SK-N-SH (cell line): ENCODE measurements at regions not wholly inside any gene's neighbourhood (a gene's known extent, or its start where the extent isn't known, plus 50 kb on each side); places are given as distances from the start of the nearest gene placed in this dataset.

Experiments
- CTCF ChIA-PET: fragments of 300-600, 350-600 bp; formaldehyde crosslinking; extraction: SDS; loops from one replicate; lab custom pipeline; 2021; lab: Yijun Ruan, JAX
- POLR2A ChIA-PET: fragments of 350-600 bp; sonication (Branson Sonifier 250); formaldehyde crosslinking; extraction: SDS; loops from one replicate; lab custom pipeline; 2020; ENCODE audit warnings: antibody characterized with exemption, inconsistent platforms; lab: Yijun Ruan, JAX
- DNase-seq: peaks from one replicate; pipeline ENCODE4 v3.0.0; 2012
- H2AFZ ChIP-seq: fragments of 200-600 bp; sonication (generic); 2 replicates; pipeline ENCODE4 v1.8.1; 2016; ENCODE audit warnings: antibody characterized with exemption, mild to moderate bottlenecking, low read depth
- H3F3A ChIP-seq: fragments of 200-600 bp; sonication (generic); replicated peaks from 2 replicates; pipeline ENCODE3; 2016; ENCODE audit warnings: antibody characterized with exemption, mild to moderate bottlenecking; ENCODE audit not compliant: insufficient read depth
- H3K27ac ChIP-seq, 2 experiments: fragments of 200-500 bp in 1 of 2; fragments of 200-600 bp in 1 of 2; sonication (Bioruptor generic) in 1 of 2; sonication (generic), shearing (Covaris generic) in 1 of 2; 2 replicates each; pipeline versions ENCODE4 v1.5.1 to v1.6.1; 2014 to 2016; ENCODE audit warnings: low read depth in 2 of 2, inconsistent platforms in 1 of 2, low read length in 1 of 2, mild to moderate bottlenecking in 1 of 2, mixed read lengths in 1 of 2
- H3K27me3 ChIP-seq: fragments of 200-600 bp; sonication (generic), shearing (Covaris generic); 2 replicates; pipeline ENCODE4 v1.6.1; 2016; ENCODE audit warnings: mixed run types; ENCODE audit not compliant: insufficient read depth
- H3K36me3 ChIP-seq, 2 experiments: fragments of 200-500 bp in 1 of 2; fragments of 200-600 bp in 1 of 2; sonication (Bioruptor generic) in 1 of 2; sonication (generic) in 1 of 2; replicated peaks in 1 of 2; 2 replicates each; pipeline versions ENCODE3 to v1.5.1; 2014 to 2016; ENCODE audit warnings: low read length in 1 of 2, mild to moderate bottlenecking in 1 of 2; ENCODE audit not compliant: insufficient read depth in 2 of 2, control insufficient read depth in 1 of 2
- H3K4me1 ChIP-seq, 2 experiments: fragments of 200-500 bp in 1 of 2; fragments of 200-600 bp in 1 of 2; sonication (Bioruptor generic) in 1 of 2; sonication (generic), shearing (Covaris generic) in 1 of 2; 2 replicates each; pipeline versions ENCODE4 v1.5.1 to v1.6.1; 2014 to 2016; ENCODE audit warnings: low read depth in 1 of 2, low read length in 1 of 2, mixed run types in 1 of 2; ENCODE audit not compliant: insufficient read depth in 2 of 2, control insufficient read depth in 1 of 2
- H3K4me2 ChIP-seq: fragments of 200-600 bp; sonication (generic), shearing (Covaris generic); 2 replicates; pipeline ENCODE4 v1.6.1; 2017; ENCODE audit warnings: mixed run types
- H3K4me3 ChIP-seq, 2 experiments: fragments of 200-500 bp in 1 of 2; fragments of 200-600 bp in 1 of 2; sonication (Bioruptor generic) in 1 of 2; sonication (generic), shearing (Covaris generic) in 1 of 2; 2 replicates each; pipeline versions ENCODE4 v1.5.1 to v1.8.1; 2014 to 2016; ENCODE audit warnings: low read depth in 2 of 2, inconsistent platforms in 1 of 2, low read length in 1 of 2, mild to moderate bottlenecking in 1 of 2, mixed read lengths in 1 of 2, moderate library complexity in 1 of 2
- H3K79me2 ChIP-seq: fragments of 200-600 bp; sonication (generic); 2 replicates; pipeline ENCODE4 v1.8.1; 2017; ENCODE audit warnings: mild to moderate bottlenecking; ENCODE audit not compliant: insufficient read depth
- H3K9ac ChIP-seq: fragments of 200-600 bp; sonication (generic); 2 replicates; pipeline ENCODE4 v1.6.1; 2017; ENCODE audit warnings: mixed run types
- H3K9me2 ChIP-seq: fragments of 200-600 bp; sonication (generic); 2 replicates; pipeline ENCODE4 v1.6.1; 2017; ENCODE audit warnings: mixed run types
- H3K9me3 ChIP-seq: fragments of 200-600 bp; sonication (generic); 2 replicates; pipeline ENCODE4 v1.6.1; 2017; ENCODE audit warnings: mixed run types, mild to moderate bottlenecking, moderate library complexity
- H4K20me1 ChIP-seq: fragments of 200-600 bp; sonication (generic); 2 replicates; pipeline ENCODE4 v1.6.1; 2017; ENCODE audit warnings: mild to moderate bottlenecking, mixed run types; ENCODE audit not compliant: insufficient read depth
- ELF1 ChIP-seq: IDR thresholded peaks from 2 replicates; pipeline ENCODE4 v1.4.0; 2012
- JUND ChIP-seq: IDR thresholded peaks from 2 replicates; pipeline ENCODE4 v1.4.0; 2012
- POLR2AphosphoS5 ChIP-seq: IDR thresholded peaks from 2 replicates; pipeline ENCODE4 v1.6.1; 2012; ENCODE audit warnings: low read depth, low read length
- RFX5 ChIP-seq: IDR thresholded peaks from 2 replicates; pipeline ENCODE4 v1.6.1; 2012; ENCODE audit warnings: mild to moderate bottlenecking, improper control_type of control experiment, low read length
- TEAD4 ChIP-seq: IDR thresholded peaks from 2 replicates; pipeline ENCODE4 v1.4.0; 2012; ENCODE audit warnings: mild to moderate bottlenecking, borderline replicate concordance; ENCODE audit not compliant: insufficient read depth
- WGBS: methylation state at CpG from one replicate; pipeline ENCODE4 v1.1.6; 2017; ENCODE audit warnings: low lambda C conversion rate; 5-methylcytosine and 5-hydroxymethylcytosine counted together
- TF ChIP-seq, protein P1 (sequence below): IDR thresholded peaks from 2 replicates; pipeline ENCODE4; 2012
- TF ChIP-seq, protein P2 (sequence below): IDR thresholded peaks from 2 replicates; pipeline ENCODE4 v1.4.0; 2012; ENCODE audit warnings: low read depth, borderline replicate concordance
- TF ChIP-seq, protein P3 (sequence below): IDR thresholded peaks from 2 replicates; pipeline ENCODE4 v1.4.0; 2012; ENCODE audit warnings: low read depth, borderline replicate concordance
- TF ChIP-seq, protein P4 (sequence below): IDR thresholded peaks from 2 replicates; pipeline ENCODE4 v1.6.1; 2012; ENCODE audit warnings: mild to moderate bottlenecking, low read depth, low read length, moderate library complexity
- TF ChIP-seq, protein P5 (sequence below): fragments of 150-350 bp; IDR thresholded peaks from 2 replicates; pipeline ENCODE4 v1.6.1; 2016; ENCODE audit warnings: mild to moderate bottlenecking, low read depth, low read length

DNA sequence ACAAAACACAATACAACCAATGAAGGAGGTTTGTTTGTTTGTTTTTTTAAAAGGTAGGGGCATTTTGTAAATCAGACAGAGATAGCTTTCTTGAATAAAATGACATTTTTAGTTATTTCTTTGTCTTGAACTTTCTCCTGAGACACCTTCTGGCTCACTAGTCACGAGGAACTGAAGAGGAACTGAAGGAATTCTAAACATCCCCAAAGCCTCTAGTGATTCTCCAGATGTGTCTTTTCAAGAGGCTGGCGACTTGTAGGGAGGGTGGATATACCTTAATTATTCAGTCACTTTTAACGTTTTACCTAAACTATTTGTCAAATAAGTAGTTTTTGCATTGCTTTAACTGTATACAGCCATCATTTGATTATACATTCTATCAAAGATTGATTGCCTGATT, 211.2 kb upstream of the LRIG3 start:
- no peaks in the 10 kb centered on the region for H3K36me3 ChIP-seq
- no peak overlapping the region for H3K27ac ChIP-seq
- no peak overlapping the region for H3K9ac ChIP-seq
- no peaks in the 10 kb centered on the region for H3K4me1 ChIP-seq
- H2AFZ ChIP-seq: no peak overlapping the region
- CTCF ChIA-PET: interaction anchor here (1.0 to 1.4 kb wide), 2 partner anchors 9 to 19 kb away, joined by 3 to 4 read pairs; no protein-coding TSS in a partner anchor
- H4K20me1 ChIP-seq: no peaks in the 10 kb centered on the region
- H3K9me3 ChIP-seq: no peaks in the 10 kb centered on the region
- H3K9me2 ChIP-seq: no peaks in the 10 kb centered on the region
- no peaks in the 10 kb centered on the region for H3K79me2 ChIP-seq
- TF ChIP-seq, protein P1, sequence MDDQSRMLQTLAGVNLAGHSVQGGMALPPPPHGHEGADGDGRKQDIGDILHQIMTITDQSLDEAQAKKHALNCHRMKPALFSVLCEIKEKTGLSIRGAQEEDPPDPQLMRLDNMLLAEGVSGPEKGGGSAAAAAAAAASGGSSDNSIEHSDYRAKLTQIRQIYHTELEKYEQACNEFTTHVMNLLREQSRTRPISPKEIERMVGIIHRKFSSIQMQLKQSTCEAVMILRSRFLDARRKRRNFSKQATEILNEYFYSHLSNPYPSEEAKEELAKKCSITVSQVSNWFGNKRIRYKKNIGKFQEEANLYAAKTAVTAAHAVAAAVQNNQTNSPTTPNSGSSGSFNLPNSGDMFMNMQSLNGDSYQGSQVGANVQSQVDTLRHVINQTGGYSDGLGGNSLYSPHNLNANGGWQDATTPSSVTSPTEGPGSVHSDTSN: no peak
- TF ChIP-seq JUND (no peak), ELF1 (no peak), TEAD4 (no peak), POLR2AphosphoS5 (no peak), RFX5 (no peak)
- TF ChIP-seq, protein P2, sequence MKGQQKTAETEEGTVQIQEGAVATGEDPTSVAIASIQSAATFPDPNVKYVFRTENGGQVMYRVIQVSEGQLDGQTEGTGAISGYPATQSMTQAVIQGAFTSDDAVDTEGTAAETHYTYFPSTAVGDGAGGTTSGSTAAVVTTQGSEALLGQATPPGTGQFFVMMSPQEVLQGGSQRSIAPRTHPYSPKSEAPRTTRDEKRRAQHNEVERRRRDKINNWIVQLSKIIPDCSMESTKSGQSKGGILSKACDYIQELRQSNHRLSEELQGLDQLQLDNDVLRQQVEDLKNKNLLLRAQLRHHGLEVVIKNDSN: no peak
- TF ChIP-seq, protein P3, sequence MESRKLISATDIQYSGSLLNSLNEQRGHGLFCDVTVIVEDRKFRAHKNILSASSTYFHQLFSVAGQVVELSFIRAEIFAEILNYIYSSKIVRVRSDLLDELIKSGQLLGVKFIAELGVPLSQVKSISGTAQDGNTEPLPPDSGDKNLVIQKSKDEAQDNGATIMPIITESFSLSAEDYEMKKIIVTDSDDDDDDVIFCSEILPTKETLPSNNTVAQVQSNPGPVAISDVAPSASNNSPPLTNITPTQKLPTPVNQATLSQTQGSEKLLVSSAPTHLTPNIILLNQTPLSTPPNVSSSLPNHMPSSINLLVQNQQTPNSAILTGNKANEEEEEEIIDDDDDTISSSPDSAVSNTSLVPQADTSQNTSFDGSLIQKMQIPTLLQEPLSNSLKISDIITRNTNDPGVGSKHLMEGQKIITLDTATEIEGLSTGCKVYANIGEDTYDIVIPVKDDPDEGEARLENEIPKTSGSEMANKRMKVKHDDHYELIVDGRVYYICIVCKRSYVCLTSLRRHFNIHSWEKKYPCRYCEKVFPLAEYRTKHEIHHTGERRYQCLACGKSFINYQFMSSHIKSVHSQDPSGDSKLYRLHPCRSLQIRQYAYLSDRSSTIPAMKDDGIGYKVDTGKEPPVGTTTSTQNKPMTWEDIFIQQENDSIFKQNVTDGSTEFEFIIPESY: no peak
- TF ChIP-seq, protein P4, sequence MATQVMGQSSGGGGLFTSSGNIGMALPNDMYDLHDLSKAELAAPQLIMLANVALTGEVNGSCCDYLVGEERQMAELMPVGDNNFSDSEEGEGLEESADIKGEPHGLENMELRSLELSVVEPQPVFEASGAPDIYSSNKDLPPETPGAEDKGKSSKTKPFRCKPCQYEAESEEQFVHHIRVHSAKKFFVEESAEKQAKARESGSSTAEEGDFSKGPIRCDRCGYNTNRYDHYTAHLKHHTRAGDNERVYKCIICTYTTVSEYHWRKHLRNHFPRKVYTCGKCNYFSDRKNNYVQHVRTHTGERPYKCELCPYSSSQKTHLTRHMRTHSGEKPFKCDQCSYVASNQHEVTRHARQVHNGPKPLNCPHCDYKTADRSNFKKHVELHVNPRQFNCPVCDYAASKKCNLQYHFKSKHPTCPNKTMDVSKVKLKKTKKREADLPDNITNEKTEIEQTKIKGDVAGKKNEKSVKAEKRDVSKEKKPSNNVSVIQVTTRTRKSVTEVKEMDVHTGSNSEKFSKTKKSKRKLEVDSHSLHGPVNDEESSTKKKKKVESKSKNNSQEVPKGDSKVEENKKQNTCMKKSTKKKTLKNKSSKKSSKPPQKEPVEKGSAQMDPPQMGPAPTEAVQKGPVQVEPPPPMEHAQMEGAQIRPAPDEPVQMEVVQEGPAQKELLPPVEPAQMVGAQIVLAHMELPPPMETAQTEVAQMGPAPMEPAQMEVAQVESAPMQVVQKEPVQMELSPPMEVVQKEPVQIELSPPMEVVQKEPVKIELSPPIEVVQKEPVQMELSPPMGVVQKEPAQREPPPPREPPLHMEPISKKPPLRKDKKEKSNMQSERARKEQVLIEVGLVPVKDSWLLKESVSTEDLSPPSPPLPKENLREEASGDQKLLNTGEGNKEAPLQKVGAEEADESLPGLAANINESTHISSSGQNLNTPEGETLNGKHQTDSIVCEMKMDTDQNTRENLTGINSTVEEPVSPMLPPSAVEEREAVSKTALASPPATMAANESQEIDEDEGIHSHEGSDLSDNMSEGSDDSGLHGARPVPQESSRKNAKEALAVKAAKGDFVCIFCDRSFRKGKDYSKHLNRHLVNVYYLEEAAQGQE: no peak
- TF ChIP-seq, protein P5, sequence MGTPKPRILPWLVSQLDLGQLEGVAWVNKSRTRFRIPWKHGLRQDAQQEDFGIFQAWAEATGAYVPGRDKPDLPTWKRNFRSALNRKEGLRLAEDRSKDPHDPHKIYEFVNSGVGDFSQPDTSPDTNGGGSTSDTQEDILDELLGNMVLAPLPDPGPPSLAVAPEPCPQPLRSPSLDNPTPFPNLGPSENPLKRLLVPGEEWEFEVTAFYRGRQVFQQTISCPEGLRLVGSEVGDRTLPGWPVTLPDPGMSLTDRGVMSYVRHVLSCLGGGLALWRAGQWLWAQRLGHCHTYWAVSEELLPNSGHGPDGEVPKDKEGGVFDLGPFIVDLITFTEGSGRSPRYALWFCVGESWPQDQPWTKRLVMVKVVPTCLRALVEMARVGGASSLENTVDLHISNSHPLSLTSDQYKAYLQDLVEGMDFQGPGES: no peak
- 7% methylated on average over 3 of the region's 3 CpGs for WGBS
- POLR2A ChIA-PET: no interaction called here
- no peaks in the 10 kb centered on the region for H3F3A ChIP-seq
- H3K4me3 ChIP-seq: no peak overlapping the region
- no peaks in the 10 kb centered on the region for H3K27me3 ChIP-seq
- DNase-seq: no peak
- H3K4me2 ChIP-seq: no peak overlapping the region
